Activated T-cell treated with anti-CD3 and anti-CD28 coated beads for 4 hours (primary cell): ENCODE measurements at regions not wholly inside any gene's neighbourhood (a gene's known extent, or its start where the extent isn't known, plus 50 kb on each side); places are given as distances from the start of the nearest gene placed in this dataset.

Experiments
- DNase-seq: peaks from one replicate; pipeline ENCODE4 v3.0.0-alpha.2; 2020

GRCh38 chr2:13109516-13109915, 392.8 kb downstream of the TRIB2 start:
- no peak for DNase-seq

DNA sequence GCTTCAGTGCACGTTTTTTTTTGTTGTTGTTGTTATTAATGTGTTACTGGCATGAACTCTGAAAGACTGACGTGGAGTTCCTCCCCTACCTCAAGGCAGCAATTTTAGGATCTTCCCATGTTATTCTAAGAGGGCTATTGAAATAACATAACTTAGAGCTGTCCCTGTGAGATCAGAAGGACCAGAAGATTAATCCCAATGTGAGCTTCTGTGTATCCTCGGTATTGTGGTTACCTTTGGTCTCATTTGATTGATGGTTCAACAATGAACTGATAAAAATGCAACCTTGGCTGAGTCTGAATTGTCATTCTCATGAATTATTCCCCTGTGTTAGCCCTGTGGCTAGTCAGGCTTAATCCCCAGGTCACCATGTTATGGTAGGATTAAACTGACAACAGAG, 394.1 kb downstream of the TRIB2 start:
- no peak for DNase-seq

GRCh38 chr2:13113002-13113401, 396.3 kb downstream of the TRIB2 start:
- DNase-seq: no peak

DNA sequence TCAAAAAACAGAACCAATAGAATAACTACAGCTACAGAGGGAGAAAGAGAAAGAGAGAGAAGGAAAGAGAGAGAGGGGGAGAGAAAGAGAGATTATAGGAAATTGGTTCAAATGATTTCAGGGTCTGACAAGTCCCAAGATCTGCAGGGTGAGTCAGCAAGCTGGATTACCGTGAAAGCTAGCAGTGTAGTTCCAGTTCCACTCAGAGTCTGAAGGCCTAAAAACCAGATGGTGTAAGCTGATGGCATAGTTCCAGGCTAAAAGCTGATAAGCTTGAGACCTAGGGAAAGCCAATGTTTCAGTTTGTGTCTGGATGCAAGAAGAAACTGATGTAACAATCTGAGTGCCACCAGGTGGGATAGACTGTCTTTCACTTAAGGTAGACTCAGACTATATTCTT, 397.7 kb downstream of the TRIB2 start:
- DNase-seq: no peak

- DNase-seq: no peak
Measured at GRCh38 chr2:13115643-13116042, 398.9 kb downstream of the TRIB2 start.

DNA sequence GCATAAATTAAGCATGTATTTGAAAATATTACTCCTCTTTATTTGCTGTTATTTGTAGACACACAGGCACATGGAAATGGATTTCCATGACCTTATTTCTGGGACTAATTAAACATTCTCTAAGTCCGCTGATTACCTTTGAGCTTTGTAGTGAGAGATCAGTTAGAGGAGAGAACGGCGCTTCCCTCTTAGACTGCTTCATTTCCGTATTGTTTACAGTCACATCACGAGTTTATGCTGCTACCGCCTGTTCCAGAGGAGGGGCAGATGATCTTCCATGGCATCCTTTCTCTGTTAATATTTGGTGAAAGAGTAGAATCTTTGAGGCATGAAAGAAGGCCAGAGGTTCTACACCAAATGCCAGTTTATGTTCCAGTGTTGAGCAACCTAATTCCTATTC, 404.4 kb downstream of the TRIB2 start:
- DNase-seq: no peak

DNA sequence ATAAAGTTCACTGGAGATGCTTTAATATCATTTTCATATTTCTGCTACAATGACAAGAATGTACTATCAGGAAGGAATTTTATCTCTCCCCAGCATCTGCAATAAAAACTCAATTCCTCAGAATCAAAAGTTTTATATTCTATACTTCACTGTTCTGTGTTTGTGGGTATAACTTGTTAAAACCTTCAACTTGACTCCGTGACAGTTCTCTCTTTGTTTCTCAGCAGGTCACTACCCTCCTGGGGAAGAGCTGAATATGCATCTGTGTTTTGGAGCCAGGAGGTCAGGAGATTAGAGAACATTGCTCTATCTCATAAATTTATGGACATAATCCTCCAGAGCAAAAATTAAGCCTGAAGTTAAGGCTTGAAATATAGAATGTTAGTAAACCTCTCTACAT, 411.4 kb downstream of the TRIB2 start:
- no peak for DNase-seq

DNA sequence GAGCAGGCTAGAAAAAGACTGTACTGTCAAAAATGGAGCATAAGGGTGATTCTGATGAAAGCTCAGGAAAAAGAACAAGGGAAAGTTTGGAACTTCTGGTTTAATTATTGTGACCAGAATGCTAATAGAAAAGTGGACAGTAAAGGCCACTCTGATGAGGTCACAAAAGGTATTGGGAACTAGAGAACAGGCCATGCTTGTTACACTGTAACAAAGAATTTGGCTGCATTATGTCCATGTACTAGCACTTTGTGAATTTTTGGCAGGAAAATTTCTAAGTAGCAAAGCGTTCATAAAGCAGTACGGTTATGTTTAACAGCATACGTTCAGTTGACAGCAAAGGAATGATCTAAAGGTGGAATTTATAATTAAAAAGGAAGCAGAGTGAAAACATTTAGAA, 418.6 kb downstream of the TRIB2 start:
- no peak for DNase-seq

DNA sequence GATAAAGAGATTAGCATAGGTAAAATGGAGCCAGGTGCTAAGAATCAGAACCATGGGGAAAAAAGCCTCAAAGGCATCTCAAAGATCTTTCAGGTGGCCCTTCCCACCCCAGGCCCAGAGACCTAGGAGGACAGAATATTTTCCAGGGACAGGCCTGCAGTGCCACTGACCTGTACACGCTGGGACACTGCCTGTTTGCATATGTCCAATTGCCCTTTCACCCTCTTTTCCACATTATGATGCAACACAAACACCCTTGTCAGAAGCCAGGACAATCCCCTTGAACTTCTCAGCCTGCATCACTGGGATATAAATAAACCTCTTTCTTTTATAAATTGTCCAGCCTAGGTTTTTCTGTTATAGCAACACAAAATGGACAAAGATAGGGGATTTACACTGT, 419.1 kb downstream of the TRIB2 start:
- DNase-seq: no peak

DNA sequence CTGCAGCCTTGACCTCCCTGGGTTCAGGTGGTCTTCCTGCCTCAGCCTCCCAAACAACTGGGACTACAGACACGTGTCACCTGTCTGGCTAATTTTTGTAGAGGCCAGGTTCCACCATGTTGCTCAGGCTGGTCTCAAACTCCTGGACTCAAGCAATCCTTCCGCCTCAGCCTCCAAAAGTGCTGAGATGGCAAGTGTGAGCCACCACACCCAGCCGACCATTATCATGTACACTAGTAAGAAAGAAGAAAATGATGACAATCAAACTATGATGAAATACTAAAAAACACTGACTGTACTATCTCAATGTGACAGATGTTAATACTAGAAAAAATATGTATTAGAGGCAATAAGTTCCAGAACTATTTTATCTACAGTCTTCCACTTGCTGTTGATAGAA, 420.9 kb downstream of the TRIB2 start:
- no peak for DNase-seq

- no peak for DNase-seq
Measured at GRCh38 chr2:13141315-13141714, 424.6 kb downstream of the TRIB2 start.

DNA sequence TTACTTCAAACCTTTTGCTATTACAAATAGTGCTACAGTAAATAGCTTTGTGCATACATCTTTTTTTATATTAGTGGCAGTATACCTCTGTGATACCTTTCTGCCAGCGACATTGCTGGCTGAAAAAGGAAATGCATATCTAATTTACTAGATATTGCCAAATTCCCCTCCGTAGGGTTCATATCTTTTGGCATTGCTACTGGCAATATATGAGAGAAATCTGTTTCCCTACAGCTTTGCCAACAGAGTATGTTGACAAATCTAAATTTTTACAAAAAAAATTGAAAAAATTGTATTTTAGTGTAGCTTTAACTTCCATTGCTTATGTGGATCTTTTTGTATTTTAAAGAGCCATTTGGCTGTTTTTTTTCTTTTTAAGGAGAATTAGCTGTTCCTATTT, 426.7 kb downstream of the TRIB2 start:
- no peak for DNase-seq

GRCh38 chr2:13156916-13157315, 440.2 kb downstream of the TRIB2 start:
- no peak for DNase-seq

- no peak for DNase-seq
Measured at GRCh38 chr2:13158466-13158865, 441.7 kb downstream of the TRIB2 start.

GRCh38 chr2:13180729-13181128, 464.0 kb downstream of the TRIB2 start:
- DNase-seq: no peak

- no peak for DNase-seq
Measured at GRCh38 chr2:13193075-13193474, 476.3 kb downstream of the TRIB2 start.

DNA sequence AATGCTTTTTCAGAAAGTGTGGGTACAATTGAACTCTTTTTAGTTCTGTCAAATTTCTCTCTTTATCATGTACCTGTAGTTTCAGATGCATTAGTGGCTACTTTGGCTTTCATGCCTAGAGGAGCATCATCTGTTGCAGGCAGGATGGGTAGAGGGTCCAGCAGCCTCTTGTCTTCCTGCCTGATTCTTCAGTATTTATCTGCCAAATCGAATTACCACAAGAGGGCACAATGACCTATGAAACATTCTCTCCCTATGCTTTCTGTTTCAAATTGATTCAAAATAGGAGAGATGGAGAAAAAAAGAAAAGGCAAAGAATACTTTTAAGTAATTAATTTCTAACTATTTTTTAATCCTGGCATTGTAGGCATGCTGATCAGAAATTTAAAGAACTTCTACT, 477.2 kb downstream of the TRIB2 start:
- no peak for DNase-seq

GRCh38 chr2:13195270-13195669, 478.5 kb downstream of the TRIB2 start:
- no peak for DNase-seq

DNA sequence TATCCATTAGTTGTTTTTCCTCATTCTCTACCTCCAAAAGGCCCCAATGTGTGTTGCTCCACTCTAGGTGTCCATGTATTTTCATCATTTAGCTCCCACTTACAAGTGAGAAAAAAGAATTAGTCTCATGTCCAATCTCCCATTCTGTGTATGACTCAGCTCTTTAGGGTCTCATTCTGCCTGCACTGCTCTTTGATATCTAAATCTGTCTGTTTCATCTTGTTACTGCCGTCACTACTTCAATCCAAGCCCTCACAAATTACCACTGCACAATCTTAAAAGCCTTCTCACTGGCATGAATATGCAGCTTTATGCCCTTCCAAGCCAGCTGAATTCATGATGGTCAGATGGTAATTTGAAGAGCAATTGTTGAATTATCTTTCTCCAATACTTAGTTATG, 480.5 kb downstream of the TRIB2 start:
- DNase-seq: no peak

- no peak for DNase-seq
Measured at GRCh38 chr2:13201924-13202323, 485.2 kb downstream of the TRIB2 start.

DNA sequence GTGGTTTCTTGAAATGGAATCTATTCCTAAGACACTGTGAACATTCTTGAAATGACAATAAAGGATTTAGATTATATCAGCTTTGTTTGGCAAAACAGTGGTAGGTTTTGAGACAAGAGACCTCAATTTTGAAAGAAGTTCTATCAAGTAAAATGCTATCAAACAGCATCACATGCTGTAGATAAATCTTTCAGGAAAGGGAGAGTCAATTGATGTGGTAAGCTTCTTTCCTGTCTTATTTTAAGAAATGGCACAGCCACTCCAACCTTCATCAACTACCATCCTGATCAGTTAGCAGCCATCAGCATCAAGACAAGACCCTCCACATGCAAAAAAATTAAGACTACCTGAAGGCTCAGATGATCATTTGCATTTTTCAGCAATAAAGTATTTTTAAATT, 495.4 kb downstream of the TRIB2 start:
- DNase-seq: no peak

DNA sequence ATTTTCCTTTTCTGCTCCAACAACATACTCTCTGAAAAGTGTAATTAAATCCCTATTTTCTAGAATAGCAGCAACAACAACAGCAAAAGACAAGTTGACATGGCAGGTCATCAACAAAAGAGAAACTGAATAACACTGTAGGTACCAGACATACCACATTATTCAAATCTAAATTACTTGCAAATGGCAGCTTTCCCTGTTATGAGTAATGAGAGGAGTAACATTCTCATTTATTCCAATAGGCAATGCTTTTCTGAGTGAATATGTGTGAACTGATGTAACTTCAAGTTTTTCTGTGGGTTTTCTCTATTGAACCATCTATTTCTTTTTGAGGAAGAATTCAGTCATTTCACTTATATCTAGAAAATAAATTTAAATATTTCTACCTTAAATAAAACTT, 501.5 kb downstream of the TRIB2 start:
- DNase-seq: no peak

DNA sequence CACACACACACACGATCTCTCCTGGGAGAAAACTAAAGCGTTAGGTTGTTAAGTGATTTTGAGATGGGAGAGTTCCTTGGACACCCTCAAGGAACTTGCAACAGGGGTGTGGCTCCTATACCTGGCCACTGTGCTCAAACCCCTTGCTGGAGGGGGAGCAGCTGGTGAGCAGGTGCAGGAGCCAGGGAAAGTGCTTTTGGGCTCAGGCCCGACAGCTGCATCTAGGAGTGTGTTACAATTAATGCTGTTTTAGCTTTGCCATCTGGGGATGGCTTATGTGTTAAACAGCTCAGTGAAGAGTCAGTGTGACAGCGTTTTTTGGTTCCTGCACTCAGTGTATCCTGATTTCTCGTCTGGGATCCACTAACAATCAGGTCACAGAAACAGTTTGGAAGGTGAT, 510.8 kb downstream of the TRIB2 start:
- DNase-seq: no peak

GRCh38 chr2:13230221-13230620, 513.5 kb downstream of the TRIB2 start:
- no peak for DNase-seq

GRCh38 chr2:13240061-13240460, 523.3 kb downstream of the TRIB2 start:
- DNase-seq: no peak

- no peak for DNase-seq
Measured at GRCh38 chr2:13240789-13241487, 524.2 kb downstream of the TRIB2 start.
